Umbilical cord (tissue), 1 donor: ENCODE measurements at regions not wholly inside any gene's neighbourhood (a gene's known extent, or its start where the extent isn't known, plus 50 kb on each side); places are given as distances from the start of the nearest gene placed in this dataset.

Experiments used
- DNase-seq: peaks from one replicate; pipeline ENCODE4 v3.0.0-alpha.2; 2015; ENCODE audit warnings: low spot score

DNA sequence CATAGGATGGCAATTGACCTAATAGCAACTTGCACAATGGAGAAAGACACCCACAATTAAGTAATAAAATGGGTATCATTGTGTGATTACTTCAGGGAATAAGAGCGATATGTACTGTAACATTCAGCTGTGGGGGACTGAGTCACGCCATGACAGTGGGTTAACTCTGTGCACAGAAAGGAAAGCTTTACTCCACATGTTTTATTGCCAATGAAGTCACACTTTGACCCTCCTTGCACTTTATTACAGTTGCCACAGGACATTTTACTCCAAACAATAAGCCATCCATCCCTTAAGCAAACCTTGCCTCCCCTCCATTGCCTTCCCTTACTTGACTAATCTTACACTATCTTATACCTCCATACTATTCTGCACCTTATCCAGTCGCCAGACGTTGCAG lies 403.1 kb downstream of the VRK1 start:
- DNase-seq = no peak

- DNase-seq = no peak
These were observed 409.7 kb downstream of the VRK1 start for GRCh38 chr14:97206916-97207315.

GRCh38 chr14:97210202-97210601 lies 413.0 kb downstream of the VRK1 start:
- no peak for DNase-seq

- no peak for DNase-seq
These were observed 415.2 kb downstream of the VRK1 start for GRCh38 chr14:97212399-97212798.

- DNase-seq = no peak
These were observed 416.5 kb downstream of the VRK1 start for GRCh38 chr14:97213720-97214119.

DNA sequence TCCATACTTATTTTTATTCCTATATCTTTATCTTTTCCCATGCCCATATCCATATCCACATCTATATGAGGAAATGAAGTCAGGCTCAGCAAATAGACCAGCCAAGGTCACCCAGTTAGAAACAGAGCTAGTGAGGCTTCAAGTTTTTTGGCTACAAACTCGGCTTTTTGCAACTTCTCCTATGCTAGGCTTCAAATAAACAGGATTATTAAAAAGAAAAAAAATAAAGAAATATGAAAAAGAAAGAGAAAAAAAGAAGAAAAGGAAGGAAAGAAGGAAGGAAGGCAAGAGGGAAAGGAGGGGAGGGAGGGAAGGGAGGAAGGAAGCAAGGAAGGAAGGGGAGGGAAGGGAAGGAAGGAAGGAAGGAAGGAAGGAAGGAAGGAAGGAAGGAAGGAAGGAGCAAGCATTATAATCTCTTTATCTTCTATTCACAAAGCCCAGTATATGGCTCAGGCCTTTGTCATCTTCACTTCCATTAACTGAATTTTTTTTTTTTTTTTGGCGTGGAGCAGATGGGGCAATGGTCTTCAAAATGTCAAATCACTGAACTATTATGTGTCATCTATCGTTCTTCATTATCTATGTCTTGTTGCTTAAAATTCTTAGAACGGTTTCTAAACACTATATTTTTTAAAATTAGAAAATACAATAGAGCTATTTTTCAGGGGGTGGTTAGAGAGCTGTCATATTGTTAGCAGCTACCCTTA lies 418.2 kb downstream of the VRK1 start:
- no peak for DNase-seq

- no peak for DNase-seq
These were observed 420.1 kb downstream of the VRK1 start for GRCh38 chr14:97217111-97217885.

DNA sequence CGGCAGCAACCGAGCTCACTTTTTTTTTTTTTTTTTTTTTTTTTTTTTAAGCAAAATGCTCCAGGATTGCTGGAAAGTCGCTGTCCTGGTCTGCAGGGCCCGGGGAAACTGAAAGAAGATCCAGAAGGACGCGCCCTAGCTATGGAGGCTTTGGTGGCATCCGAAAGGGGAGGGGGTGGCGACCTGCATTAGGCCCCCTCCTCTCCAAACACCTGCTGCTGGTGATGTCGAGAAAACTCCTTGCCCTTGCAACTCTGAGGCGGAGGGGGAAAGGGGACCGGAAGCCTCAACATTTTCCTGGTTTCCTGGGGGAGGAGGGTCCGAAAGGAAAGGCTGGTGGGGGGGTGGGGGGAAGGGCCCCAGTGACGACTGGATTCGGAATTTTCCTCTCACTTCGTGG lies 421.1 kb downstream of the VRK1 start:
- DNase-seq = no peak

DNA sequence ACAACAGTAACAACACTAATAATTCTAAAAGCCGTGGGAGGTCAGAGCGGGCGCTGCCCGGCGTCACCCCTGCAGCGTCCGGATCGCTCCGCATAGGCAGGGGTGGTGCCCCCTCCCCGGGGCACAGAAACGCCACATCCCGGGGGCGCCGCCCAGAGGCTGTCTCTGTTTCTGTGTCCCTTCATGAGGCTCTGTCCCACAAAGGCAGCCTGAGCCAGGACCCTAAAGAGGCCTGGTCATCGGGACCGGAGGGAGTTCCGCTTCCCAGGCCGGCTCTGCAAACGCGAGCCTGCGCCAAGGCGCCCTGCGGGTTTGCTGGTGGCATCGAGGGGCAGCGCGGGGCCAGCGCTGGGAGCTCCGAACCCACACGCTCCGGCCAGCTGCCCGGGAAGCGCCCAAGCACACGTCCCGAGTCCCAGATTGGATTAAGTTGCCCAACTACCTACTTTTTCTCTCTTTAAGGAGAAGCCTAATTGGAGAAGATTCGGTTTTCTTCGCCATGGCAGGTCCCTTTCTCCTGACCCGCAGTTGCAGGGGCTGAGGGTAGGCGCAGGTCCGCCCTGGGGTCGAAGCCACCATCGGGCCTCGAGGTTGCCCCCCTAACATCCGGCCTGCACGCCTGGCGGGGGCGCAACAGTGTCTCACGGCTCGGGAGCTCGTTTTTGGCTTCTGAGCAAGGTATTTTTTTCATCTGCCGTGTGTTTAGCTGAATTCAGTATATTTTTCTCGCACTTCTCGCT lies 421.7 kb downstream of the VRK1 start:
- DNase-seq = no peak

GRCh38 chr14:97219431-97220017 lies 422.3 kb downstream of the VRK1 start:
- no peak for DNase-seq

DNA sequence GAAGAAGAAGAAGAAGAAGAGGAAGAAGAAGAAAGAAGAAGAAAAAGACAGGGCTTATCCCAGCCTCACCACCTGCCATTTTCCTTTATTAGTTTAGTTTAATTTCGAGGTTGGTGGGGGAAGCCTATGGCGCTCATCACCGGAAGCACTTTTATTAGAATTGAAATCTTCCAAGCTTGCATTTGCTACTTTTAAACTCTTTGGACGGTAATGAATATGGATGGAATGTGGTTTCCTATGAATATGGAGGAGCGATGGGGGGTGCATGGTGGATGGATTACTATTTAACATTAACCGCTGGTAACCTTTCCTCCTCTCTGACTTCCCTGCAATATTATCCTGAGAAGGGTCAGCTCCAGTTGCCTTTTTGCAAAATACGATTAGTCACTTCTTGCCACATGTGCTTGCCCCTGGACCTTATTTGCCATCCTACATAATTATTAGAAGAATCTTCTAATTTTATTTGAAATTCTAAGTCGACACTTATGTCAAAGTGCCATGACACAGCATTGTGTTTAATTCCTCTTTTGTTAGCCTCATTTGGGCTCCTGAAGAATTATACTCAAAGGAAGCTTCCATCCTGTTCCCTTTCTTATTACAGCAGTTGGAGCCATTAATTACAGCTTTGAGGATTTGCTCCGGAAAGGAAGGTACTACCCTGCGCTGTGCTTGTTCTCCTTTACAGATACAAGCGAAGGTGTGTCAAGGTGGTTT lies 424.5 kb downstream of the VRK1 start:
- no peak for DNase-seq

DNA sequence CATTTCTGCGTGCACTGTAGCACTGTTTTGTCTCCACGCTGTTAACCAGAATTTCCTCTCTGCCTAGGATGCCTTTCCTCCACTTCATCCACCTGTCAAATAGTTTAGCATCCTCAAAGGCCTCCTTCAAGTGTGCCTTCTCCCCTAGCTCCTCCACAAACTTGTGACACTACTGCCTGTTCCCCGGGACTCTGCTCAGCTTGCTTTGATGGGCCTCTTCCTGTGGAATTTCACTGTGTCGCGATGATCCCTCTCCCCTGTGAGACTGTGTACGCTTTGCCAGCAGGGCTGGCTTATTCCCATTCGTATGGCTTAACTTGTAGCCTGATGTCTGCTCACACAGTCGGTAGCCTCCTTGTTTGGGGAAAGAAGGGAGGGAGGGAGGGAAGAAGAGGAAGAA lies 426.8 kb downstream of the VRK1 start:
- no peak for DNase-seq

- no peak for DNase-seq
These were observed 432.9 kb downstream of the VRK1 start for GRCh38 chr14:97230051-97230450.

- DNase-seq = no peak
These were observed 436.3 kb downstream of the VRK1 start for GRCh38 chr14:97233319-97233985.

- DNase-seq = no peak
These were observed 449.5 kb downstream of the VRK1 start for GRCh38 chr14:97246648-97247047.

DNA sequence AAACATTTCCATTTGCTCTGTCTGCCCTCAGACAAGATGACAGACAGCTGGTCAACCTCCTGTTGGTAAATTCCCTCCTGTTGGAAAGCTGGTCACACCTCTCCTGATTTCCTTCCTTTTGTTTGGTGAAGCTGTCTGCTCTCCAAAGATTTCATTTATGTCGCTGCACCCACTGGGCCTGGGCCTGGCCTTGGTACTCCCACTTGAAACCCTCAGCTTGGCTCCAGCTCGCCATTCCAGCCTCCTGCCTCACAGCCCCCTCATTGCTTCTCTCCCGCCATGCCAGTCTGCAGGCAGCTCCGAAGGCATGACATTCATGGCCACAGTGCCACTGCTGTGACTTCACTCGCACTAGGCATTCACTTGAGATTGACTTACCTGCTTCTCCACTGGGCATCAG lies 451.8 kb downstream of the VRK1 start:
- DNase-seq = no peak

GRCh38 chr14:97250931-97251330 lies 453.7 kb downstream of the VRK1 start:
- no peak for DNase-seq

GRCh38 chr14:97251491-97252155 lies 454.4 kb downstream of the VRK1 start:
- DNase-seq = no peak

DNA sequence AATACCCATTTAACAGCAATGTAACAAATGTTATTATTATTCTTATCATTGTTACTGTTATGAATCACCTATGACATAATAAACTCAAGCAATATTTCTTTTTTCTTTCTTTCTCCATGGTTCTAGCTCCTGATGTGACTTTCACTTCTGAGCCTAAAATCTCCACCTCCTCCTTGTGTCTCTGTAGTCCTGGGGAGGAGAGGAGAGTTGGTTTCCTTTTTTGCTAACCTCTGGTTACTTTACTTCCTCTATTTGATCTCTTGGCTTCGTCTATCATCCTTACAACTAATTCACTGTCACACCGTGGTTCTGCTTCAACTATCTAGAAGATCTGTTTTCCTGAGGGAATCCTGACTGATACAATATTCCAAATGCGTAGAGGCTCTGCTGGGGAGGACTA lies 456.6 kb downstream of the VRK1 start:
- no peak for DNase-seq

GRCh38 chr14:97262336-97262735 lies 465.2 kb downstream of the VRK1 start:
- no peak for DNase-seq
